HL-60 (cell line): ENCODE measurements at regions not wholly inside any gene's neighbourhood (a gene's known extent, or its start where the extent isn't known, plus 50 kb on each side); places are given as distances from the start of the nearest gene placed in this dataset.
"Not testable (repeated sequence)": the region's sequence is repeated elsewhere in the genome, so short reads cannot be mapped to it uniquely, and the experiment has no call there.

Source experiments
- DNase-seq, 2 experiments: peaks; one replicate each; pipeline ENCODE4 v3.0.0-alpha.2; 2010 to 2020; ENCODE audit warnings: low read depth in 1 of 2, low spot score in 1 of 2
- H3K27ac ChIP-seq: fragments of 250-450 bp; sonication (Bioruptor Pico); replicated peaks from 2 replicates; pipeline ENCODE4 v1.5.1; 2020; ENCODE audit warnings: mild to moderate bottlenecking, moderate library complexity
- H3K27me3 ChIP-seq: fragments of 250-450 bp; sonication (Bioruptor Pico); 2 replicates; pipeline ENCODE4 v1.5.1; 2021; ENCODE audit warnings: mild to moderate bottlenecking, moderate library complexity; ENCODE audit not compliant: insufficient read depth, poor library complexity, severe bottlenecking
- H3K4me3 ChIP-seq: replicated peaks from 2 replicates; pipeline ENCODE4 v1.5.1; 2011; ENCODE audit warnings: mild to moderate bottlenecking, control low read depth, low read length; ENCODE audit not compliant: insufficient read depth
- CTCF ChIP-seq: IDR thresholded peaks from one replicate; pipeline ENCODE4 v1.5.1; 2011; ENCODE audit warnings: low read length, control low read depth, inconsistent platforms; ENCODE audit not compliant: insufficient read depth
- GABPA ChIP-seq: IDR thresholded peaks from 2 replicates; pipeline ENCODE4 v1.6.1; 2012; ENCODE audit warnings: low read depth
- POLR2AphosphoS5 ChIP-seq: IDR thresholded peaks from 2 replicates; pipeline ENCODE4 v1.6.1; 2012; ENCODE audit warnings: low read depth
- REST ChIP-seq: IDR thresholded peaks from 2 replicates; pipeline ENCODE4 v1.6.1; 2012; ENCODE audit warnings: low read depth; ENCODE audit not compliant: insufficient replicate concordance
- SPI1 ChIP-seq: IDR thresholded peaks from 2 replicates; pipeline ENCODE4 v1.6.1; 2012; ENCODE audit warnings: low read depth, mild to moderate bottlenecking, borderline replicate concordance

- H3K27me3 ChIP-seq: no peaks in the 10 kb centered on the region
- no peak overlapping the region for H3K4me3 ChIP-seq
- TF ChIP-seq SPI1 (no peak), POLR2AphosphoS5 (no peak), CTCF (no peak), REST (no peak), GABPA (no peak)
- no peak for DNase-seq
- no peak overlapping the region for H3K27ac ChIP-seq
Measured at GRCh38 chr2:7559791-7560190, 642.6 kb downstream of the RNF144A start.

- no peak overlapping the region for H3K27ac ChIP-seq
- TF ChIP-seq GABPA (no peak), CTCF (no peak), SPI1 (no peak), POLR2AphosphoS5 (no peak), REST (no peak)
- no peak overlapping the region for H3K4me3 ChIP-seq
- peaks cover under 1% of the 10 kb centered on the region for H3K27me3 ChIP-seq
- no peak for DNase-seq
Measured at GRCh38 chr2:7566382-7566881, 649.2 kb downstream of the RNF144A start.

- H3K27ac ChIP-seq, DNase-seq, H3K4me3 ChIP-seq, H3K27me3 ChIP-seq: not testable (repeated sequence)
Measured at GRCh38 chr2:7567116-7567515, 649.9 kb downstream of the RNF144A start.

GRCh38 chr2:7567646-7568045 lies 650.4 kb downstream of the RNF144A start:
- Histone ChIP-seq H3K4me3 (no peak overlapping the region), H3K27ac (no peak overlapping the region), H3K27me3 (peaks cover 3% of the 10 kb centered on the region)
- TF ChIP-seq POLR2AphosphoS5: no peak
- no peak for TF ChIP-seq CTCF
- no peak for TF ChIP-seq REST
- DNase-seq: no peak
